ENCODE measurements at regions not wholly inside any gene's neighbourhood (a gene's known extent, or its start where the extent isn't known, plus 50 kb on each side); places are given as distances from the start of the nearest gene placed in this dataset.

DNA sequence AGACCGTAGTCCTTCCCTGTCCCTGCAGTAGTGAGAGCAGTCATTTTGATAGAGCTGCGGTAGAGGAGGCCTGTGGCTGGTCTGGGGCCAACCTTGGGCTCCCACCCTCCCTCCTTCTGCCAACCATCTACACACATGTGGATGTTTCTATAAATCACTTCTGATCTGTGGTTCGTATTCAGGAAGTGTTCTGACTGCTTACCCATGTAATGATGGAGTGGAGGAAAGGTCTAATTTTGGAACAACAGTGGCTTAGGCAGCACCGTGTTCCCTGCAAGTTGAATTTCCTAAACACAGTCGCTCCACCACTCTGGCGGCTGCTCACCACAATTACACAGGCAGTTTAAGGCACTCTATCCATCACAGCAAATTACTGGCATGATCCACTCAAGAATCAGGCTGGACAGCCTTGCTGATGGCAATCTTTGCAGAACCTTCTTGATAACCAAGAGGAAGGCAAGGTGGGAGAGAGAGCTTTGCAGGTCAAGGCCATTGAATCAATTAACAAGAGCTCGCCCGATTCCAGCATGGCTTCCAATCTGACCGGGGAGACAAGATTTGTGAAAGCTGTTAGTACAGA lies 104.7 kb upstream of the VEPH1 start:
- no peak for TF ChIP-seq CEBPB (IDR thresholded peaks at IDR 0.05)
- TF ChIP-seq, protein P1, sequence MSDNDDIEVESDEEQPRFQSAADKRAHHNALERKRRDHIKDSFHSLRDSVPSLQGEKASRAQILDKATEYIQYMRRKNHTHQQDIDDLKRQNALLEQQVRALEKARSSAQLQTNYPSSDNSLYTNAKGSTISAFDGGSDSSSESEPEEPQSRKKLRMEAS (IDR thresholded peaks at IDR 0.05): no peak
- TF ChIP-seq TEAD4 (IDR thresholded peaks at IDR 0.05): no peak
- TF ChIP-seq, protein P2, sequence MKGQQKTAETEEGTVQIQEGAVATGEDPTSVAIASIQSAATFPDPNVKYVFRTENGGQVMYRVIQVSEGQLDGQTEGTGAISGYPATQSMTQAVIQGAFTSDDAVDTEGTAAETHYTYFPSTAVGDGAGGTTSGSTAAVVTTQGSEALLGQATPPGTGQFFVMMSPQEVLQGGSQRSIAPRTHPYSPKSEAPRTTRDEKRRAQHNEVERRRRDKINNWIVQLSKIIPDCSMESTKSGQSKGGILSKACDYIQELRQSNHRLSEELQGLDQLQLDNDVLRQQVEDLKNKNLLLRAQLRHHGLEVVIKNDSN (IDR thresholded peaks at IDR 0.05): no peak
- no peak for TF ChIP-seq RAD21 (IDR thresholded peaks at IDR 0.05; ENCODE audit: low read depth)

DNA sequence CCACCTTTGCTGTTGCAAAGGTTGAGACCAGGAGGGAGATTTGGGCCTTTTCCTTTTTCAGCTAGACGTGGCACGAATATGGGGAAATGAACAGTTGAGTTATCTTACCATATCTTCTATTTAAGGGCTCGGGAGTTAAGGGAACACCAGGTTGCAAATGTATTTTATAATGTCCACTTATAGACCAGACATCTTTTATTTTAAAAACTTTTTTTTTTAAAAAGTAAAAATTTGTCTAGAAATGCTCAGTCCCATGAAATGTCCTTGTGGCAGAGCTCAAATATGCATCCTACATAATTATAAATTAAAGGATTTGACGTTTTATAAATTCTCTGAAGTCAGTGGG lies 103.6 kb upstream of the VEPH1 start:
- no peak for TF ChIP-seq CEBPB (IDR thresholded peaks at IDR 0.05)
- no peak for TF ChIP-seq TAF1 (IDR thresholded peaks at IDR 0.05; ENCODE audit: low read depth)
- TF ChIP-seq TEAD4 (IDR thresholded peaks at IDR 0.05): no peak
- no peak for TF ChIP-seq NFIC (IDR thresholded peaks at IDR 0.05)
- no peak for TF ChIP-seq EGR1 (IDR thresholded peaks at IDR 0.05)
- TF ChIP-seq, protein P2 (IDR thresholded peaks at IDR 0.05): no peak
- TF ChIP-seq, protein P3, sequence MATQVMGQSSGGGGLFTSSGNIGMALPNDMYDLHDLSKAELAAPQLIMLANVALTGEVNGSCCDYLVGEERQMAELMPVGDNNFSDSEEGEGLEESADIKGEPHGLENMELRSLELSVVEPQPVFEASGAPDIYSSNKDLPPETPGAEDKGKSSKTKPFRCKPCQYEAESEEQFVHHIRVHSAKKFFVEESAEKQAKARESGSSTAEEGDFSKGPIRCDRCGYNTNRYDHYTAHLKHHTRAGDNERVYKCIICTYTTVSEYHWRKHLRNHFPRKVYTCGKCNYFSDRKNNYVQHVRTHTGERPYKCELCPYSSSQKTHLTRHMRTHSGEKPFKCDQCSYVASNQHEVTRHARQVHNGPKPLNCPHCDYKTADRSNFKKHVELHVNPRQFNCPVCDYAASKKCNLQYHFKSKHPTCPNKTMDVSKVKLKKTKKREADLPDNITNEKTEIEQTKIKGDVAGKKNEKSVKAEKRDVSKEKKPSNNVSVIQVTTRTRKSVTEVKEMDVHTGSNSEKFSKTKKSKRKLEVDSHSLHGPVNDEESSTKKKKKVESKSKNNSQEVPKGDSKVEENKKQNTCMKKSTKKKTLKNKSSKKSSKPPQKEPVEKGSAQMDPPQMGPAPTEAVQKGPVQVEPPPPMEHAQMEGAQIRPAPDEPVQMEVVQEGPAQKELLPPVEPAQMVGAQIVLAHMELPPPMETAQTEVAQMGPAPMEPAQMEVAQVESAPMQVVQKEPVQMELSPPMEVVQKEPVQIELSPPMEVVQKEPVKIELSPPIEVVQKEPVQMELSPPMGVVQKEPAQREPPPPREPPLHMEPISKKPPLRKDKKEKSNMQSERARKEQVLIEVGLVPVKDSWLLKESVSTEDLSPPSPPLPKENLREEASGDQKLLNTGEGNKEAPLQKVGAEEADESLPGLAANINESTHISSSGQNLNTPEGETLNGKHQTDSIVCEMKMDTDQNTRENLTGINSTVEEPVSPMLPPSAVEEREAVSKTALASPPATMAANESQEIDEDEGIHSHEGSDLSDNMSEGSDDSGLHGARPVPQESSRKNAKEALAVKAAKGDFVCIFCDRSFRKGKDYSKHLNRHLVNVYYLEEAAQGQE (IDR thresholded peaks at IDR 0.05; ENCODE audit: low read depth): no peak
- TF ChIP-seq FOXM1 (IDR thresholded peaks at IDR 0.05; ENCODE audit: borderline replicate concordance, low read depth): no peak
- TF ChIP-seq YY1 (IDR thresholded peaks at IDR 0.05; ENCODE audit: low read depth): no peak
- TF ChIP-seq ZBTB7A (IDR thresholded peaks at IDR 0.05; ENCODE audit: low read depth): no peak
- TF ChIP-seq EP300 (IDR thresholded peaks at IDR 0.05; ENCODE audit: borderline replicate concordance): no peak
- no peak for TF ChIP-seq CREB1 (IDR thresholded peaks at IDR 0.05; ENCODE audit: low read depth)
- TF ChIP-seq RAD21 (IDR thresholded peaks at IDR 0.05; ENCODE audit: low read depth): no peak
- TF ChIP-seq, protein P1 (IDR thresholded peaks at IDR 0.05): no peak
- no peak for TF ChIP-seq TCF12 (IDR thresholded peaks at IDR 0.05; ENCODE audit: low read depth)

DNA sequence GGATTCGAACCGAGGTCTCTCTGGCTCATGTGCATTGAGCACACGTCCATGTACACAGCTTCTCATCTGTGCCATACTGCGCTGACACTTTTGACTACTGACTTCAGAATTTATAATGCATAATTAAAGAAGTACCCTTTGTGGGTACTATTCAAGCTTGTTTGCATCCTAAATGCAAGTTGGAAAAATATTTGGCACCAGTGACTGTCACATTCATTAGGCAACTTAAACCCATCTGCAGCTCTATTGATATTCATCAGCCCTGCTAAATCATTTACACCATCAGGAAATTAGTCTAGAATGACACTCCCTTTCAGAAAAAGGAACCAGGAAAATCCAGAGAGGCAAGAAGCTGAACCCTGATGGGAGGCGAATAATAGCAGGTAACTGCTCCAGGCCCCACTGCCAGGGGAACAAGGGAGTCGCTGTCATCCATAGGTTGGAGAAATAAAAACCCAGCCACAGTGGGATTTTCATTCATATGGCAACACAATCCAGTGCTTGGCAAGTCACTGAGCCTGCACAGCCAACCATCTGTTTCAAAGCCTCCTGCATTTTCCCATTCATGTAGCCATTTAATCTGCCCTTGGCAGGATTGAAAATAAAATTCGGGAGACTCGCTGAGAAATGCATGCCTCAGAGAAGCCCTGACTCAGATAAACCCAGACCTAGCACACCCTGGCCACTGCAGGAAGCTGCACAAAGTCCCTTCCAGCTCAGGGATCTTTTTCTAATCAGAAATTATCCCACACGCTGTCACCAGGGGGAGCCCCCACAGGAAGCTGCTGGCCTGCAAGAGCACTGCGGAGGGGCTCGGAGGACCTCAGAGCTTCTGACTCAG lies 103.0 kb upstream of the VEPH1 start:
- TF ChIP-seq ZBTB7A (IDR thresholded peaks at IDR 0.05; ENCODE audit: low read depth) (0 out of 2 replicates have a peak, but pooled peaks have one; percentile 54), YY1 (IDR thresholded peaks at IDR 0.05; ENCODE audit: low read depth) (no peak), RAD21 (IDR thresholded peaks at IDR 0.05; ENCODE audit: low read depth) (peak; percentile 43; the same call in 1 of the 2 replicates)

DNA sequence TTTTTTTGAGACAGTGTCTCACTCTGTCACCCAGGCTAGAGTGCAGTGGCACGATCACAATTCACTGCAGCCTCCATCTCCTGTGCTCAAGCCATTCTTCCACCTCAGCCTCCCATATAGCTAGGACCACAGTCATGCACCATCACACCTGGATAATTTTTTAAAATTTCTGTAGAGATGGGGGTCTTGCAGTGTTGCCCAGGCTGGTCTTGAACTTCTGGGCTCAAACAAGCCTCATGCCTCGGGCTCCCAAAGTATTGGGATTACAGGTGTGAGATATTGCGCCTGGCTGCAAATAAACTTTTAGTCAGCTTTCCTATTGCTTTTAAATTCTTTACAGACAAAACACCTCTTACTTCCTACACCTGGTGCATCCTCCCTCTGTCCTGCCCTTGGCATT lies 102.1 kb upstream of the VEPH1 start:
- no peak for TF ChIP-seq CEBPB (IDR thresholded peaks at IDR 0.05)
- TF ChIP-seq EP300 (IDR thresholded peaks at IDR 0.05; ENCODE audit: borderline replicate concordance): no peak
- TF ChIP-seq RAD21 (IDR thresholded peaks at IDR 0.05; ENCODE audit: low read depth): no peak
- no peak for TF ChIP-seq ZBTB7A (IDR thresholded peaks at IDR 0.05; ENCODE audit: low read depth)
- no peak for TF ChIP-seq TCF12 (IDR thresholded peaks at IDR 0.05; ENCODE audit: low read depth)

DNA sequence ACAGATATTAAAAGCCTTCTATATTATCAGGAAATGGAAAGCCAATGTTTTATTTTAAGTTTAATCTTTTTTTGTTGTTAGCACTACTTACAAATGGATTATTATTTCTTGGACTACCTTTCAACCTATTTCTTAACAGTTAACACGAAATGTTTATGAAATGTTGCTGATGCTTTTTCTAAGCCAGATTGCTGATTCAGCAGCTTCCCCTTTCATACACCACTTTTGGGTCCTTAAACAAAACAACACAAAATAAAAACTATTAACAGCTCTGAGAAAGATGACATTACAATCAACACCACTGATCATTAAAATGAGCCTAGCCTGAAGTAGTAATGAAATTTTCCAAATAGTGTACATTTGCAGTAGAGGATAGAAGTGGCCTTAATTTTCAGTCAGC lies 99.2 kb upstream of the VEPH1 start:
- no peak for TF ChIP-seq CREB1 (IDR thresholded peaks at IDR 0.05; ENCODE audit: low read depth)

DNA sequence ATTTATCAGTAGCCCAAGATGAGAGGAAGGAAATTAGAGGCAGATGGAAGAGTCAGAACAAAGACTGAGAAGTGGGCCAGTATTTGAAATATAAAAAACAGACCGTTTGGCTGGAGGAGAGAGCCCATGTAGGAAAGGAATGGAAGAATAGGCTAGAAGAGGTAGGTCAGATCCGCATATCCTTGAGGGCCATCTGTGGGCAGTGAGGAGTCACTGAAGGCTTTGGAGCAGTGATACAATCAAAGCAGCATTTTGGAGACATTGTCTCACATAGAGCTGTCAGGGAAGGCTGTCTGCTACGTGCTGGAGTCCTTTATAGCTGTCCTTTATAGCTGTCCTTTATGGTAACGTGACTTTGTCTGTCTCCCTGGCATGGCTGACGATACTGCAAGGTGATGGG lies 92.0 kb upstream of the VEPH1 start:
- TF ChIP-seq TCF12 (IDR thresholded peaks at IDR 0.05; ENCODE audit: low read depth): no peak
- no peak for TF ChIP-seq CEBPB (IDR thresholded peaks at IDR 0.05)
- TF ChIP-seq, protein P2 (IDR thresholded peaks at IDR 0.05): no peak
- no peak for TF ChIP-seq NFIC (IDR thresholded peaks at IDR 0.05)
- TF ChIP-seq, protein P3 (IDR thresholded peaks at IDR 0.05; ENCODE audit: low read depth): no peak
- TF ChIP-seq TAF1 (IDR thresholded peaks at IDR 0.05; ENCODE audit: low read depth): no peak
- TF ChIP-seq FOXM1 (IDR thresholded peaks at IDR 0.05; ENCODE audit: borderline replicate concordance, low read depth): no peak
- no peak for TF ChIP-seq EP300 (IDR thresholded peaks at IDR 0.05; ENCODE audit: borderline replicate concordance)
- no peak for TF ChIP-seq EGR1 (IDR thresholded peaks at IDR 0.05)
- TF ChIP-seq, protein P1 (IDR thresholded peaks at IDR 0.05): no peak
- no peak for TF ChIP-seq CREB1 (IDR thresholded peaks at IDR 0.05; ENCODE audit: low read depth)
- no peak for TF ChIP-seq YY1 (IDR thresholded peaks at IDR 0.05; ENCODE audit: low read depth)
